ENCODE measurements at regions not wholly inside any gene's neighbourhood (a gene's known extent, or its start where the extent isn't known, plus 50 kb on each side); places are given as distances from the start of the nearest gene placed in this dataset.

DNA sequence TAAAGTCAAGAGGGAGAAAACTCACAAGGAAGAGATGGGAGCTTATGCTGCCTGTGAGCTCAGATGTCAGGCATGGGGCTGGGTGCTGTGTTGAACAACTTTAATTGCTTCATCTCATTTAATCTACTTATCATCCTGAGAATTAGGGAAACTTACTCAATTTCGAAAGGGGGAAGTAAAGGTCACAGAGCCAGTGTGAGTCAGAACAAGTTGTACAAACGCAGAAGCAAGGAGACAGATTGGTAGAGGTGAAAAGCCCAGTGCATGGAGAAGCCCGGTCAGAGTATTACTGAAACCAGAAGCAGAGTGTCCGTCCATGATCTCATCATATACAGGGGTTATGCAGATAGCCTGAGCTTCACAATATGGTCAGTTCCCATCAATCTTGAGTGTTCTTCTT is 281.1 kb upstream of the POU3F3 start:
- no peak overlapping the region for H3K27ac ChIP-seq
- no peaks in the 10 kb centered on the region for H3K36me3 ChIP-seq
- DNase-seq: no peak
- no peaks in the 10 kb centered on the region for H3K9me3 ChIP-seq (ENCODE audit: severe bottlenecking)
- TF ChIP-seq, protein P1, sequence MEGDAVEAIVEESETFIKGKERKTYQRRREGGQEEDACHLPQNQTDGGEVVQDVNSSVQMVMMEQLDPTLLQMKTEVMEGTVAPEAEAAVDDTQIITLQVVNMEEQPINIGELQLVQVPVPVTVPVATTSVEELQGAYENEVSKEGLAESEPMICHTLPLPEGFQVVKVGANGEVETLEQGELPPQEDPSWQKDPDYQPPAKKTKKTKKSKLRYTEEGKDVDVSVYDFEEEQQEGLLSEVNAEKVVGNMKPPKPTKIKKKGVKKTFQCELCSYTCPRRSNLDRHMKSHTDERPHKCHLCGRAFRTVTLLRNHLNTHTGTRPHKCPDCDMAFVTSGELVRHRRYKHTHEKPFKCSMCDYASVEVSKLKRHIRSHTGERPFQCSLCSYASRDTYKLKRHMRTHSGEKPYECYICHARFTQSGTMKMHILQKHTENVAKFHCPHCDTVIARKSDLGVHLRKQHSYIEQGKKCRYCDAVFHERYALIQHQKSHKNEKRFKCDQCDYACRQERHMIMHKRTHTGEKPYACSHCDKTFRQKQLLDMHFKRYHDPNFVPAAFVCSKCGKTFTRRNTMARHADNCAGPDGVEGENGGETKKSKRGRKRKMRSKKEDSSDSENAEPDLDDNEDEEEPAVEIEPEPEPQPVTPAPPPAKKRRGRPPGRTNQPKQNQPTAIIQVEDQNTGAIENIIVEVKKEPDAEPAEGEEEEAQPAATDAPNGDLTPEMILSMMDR (IDR thresholded peaks at IDR 0.05; ENCODE audit: low read depth, low read length): no peak
- peaks cover 44% of the 10 kb centered on the region for H3K27me3 ChIP-seq (ENCODE audit: insufficient read depth, low read depth, severe bottlenecking)
- H3K4me3 ChIP-seq (ENCODE audit: low read depth, low read length): no peak overlapping the region

DNA sequence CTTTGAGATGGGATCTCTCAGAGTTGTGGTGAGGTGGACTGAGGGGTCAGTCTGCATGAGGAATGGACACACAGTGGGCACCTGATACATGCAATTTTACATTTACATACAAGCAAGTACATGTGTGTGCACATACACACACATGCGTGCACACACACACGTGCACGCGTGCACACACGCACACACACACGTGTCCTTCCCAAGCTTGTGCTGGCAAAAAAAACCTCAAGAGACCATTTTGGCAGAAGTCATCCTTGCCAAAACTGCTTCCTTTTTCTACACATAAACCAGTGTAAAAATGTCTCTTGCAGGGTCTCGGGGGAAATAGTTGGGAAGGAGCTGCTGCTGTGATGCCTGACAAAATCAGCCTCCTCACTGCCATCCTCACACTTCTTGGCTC is 279.5 kb upstream of the POU3F3 start:
- DNase-seq: no peak
- Histone ChIP-seq H3K27me3 (ENCODE audit: insufficient read depth, low read depth, severe bottlenecking) (peaks cover 38% of the 10 kb centered on the region), H3K9me3 (ENCODE audit: severe bottlenecking) (no peaks in the 10 kb centered on the region), H3K4me3 (ENCODE audit: low read depth, low read length) (no peak overlapping the region), H3K36me3 (no peaks in the 10 kb centered on the region), H3K27ac (no peak overlapping the region)
- TF ChIP-seq, protein P1 (IDR thresholded peaks at IDR 0.05; ENCODE audit: low read depth, low read length): no peak

- TF ChIP-seq, protein P1 (IDR thresholded peaks at IDR 0.05; ENCODE audit: low read depth, low read length): no peak
- Histone ChIP-seq H3K36me3 (no peaks in the 10 kb centered on the region), H3K4me3 (ENCODE audit: low read depth, low read length) (no peak overlapping the region), H3K9me3 (ENCODE audit: severe bottlenecking) (no peaks in the 10 kb centered on the region), H3K27ac (no peak overlapping the region), H3K27me3 (ENCODE audit: insufficient read depth, low read depth, severe bottlenecking) (peaks cover 50% of the 10 kb centered on the region)
- no peak for DNase-seq
These were observed 276.8 kb upstream of the POU3F3 start for GRCh38 chr2:104577143-104577542.

GRCh38 chr2:104582471-104582870 is 271.4 kb upstream of the POU3F3 start:
- Histone ChIP-seq H3K9me3 (ENCODE audit: severe bottlenecking) (no peaks in the 10 kb centered on the region), H3K27ac (no peak overlapping the region), H3K4me3 (ENCODE audit: low read depth, low read length) (no peak overlapping the region), H3K36me3 (no peaks in the 10 kb centered on the region), H3K27me3 (ENCODE audit: insufficient read depth, low read depth, severe bottlenecking) (peaks cover 55% of the 10 kb centered on the region)
- TF ChIP-seq, protein P1 (IDR thresholded peaks at IDR 0.05; ENCODE audit: low read depth, low read length): no peak
- no peak for DNase-seq

DNA sequence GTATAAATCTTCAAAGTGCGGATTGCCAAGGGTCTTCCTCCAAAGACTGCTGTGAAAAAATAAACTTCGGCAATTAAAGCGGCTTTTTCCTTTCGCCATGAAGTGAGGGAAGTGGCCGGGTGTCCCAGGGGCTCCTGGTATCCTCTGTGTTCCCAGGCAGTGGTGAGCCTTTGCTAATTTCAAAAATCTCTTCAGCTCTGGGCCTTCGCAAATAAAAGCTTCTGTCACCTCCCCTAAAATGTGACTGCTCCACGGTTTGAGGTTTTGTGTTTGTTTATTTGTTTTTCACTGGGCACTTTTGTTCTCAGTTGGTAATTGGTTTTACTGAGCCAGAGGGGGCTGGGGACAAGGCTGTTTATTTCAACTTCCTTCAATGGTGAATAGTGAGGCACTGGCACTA is 270.1 kb upstream of the POU3F3 start:
- Histone ChIP-seq H3K4me3 (ENCODE audit: low read depth, low read length) (no peak overlapping the region), H3K27ac (no peak overlapping the region), H3K36me3 (no peaks in the 10 kb centered on the region), H3K9me3 (ENCODE audit: severe bottlenecking) (no peaks in the 10 kb centered on the region), H3K27me3 (ENCODE audit: insufficient read depth, low read depth, severe bottlenecking) (peaks cover 51% of the 10 kb centered on the region)
- DNase-seq: no peak
- TF ChIP-seq, protein P1 (IDR thresholded peaks at IDR 0.05; ENCODE audit: low read depth, low read length): no peak

DNA sequence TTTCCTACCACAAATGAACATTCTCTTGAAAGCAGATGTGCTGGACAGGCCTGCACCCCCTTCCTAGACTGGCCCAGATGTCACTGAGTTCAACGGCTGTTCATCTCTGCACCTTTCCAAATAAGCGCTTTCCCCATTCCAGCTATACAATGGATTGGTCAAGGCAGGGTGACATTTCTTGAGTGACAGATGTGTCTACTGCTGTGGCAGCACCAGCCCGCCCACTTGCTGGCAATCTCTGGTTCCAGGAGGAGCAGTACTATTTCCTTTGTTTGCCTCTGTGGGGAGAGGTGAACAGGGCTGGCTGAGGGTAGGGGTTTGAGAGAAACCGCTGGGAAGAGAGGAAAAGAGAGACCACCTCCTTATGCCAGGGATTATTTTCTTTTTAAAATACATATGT is 269.5 kb upstream of the POU3F3 start:
- H3K36me3 ChIP-seq: no peaks in the 10 kb centered on the region
- H3K27me3 ChIP-seq (ENCODE audit: insufficient read depth, low read depth, severe bottlenecking): peaks cover 50% of the 10 kb centered on the region
- TF ChIP-seq, protein P1 (IDR thresholded peaks at IDR 0.05; ENCODE audit: low read depth, low read length): no peak
- H3K4me3 ChIP-seq (ENCODE audit: low read depth, low read length): no peak overlapping the region
- DNase-seq: no peak
- no peak overlapping the region for H3K27ac ChIP-seq
- no peaks in the 10 kb centered on the region for H3K9me3 ChIP-seq (ENCODE audit: severe bottlenecking)
